ENCODE measurements at regions not wholly inside any gene's neighbourhood (a gene's known extent, or its start where the extent isn't known, plus 50 kb on each side); places are given as distances from the start of the nearest gene placed in this dataset.

DNA sequence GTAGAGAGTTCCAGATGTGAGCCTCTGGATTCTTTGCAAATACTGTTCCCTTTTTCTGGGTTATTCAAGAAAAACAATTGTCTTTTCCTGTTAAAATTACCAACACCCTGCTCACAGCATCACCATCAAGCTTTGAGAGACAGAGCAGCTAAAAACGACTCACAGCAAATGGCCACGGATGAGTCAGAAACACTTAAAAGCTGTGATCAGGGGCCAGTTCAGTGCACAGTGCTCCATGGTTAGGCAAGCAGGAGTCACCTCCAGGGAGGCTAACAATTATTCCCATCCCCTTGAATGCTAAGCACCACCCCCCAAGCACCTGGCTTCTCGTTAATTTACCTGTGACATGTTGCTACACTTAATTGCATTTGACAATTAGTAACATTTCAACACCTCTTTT is 128.4 kb upstream of the CAMK1G start:
- TF ChIP-seq, protein P1, sequence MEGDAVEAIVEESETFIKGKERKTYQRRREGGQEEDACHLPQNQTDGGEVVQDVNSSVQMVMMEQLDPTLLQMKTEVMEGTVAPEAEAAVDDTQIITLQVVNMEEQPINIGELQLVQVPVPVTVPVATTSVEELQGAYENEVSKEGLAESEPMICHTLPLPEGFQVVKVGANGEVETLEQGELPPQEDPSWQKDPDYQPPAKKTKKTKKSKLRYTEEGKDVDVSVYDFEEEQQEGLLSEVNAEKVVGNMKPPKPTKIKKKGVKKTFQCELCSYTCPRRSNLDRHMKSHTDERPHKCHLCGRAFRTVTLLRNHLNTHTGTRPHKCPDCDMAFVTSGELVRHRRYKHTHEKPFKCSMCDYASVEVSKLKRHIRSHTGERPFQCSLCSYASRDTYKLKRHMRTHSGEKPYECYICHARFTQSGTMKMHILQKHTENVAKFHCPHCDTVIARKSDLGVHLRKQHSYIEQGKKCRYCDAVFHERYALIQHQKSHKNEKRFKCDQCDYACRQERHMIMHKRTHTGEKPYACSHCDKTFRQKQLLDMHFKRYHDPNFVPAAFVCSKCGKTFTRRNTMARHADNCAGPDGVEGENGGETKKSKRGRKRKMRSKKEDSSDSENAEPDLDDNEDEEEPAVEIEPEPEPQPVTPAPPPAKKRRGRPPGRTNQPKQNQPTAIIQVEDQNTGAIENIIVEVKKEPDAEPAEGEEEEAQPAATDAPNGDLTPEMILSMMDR (conservative IDR thresholded peaks at IDR 0.05; ENCODE audit: low read length), result no peak
- TF ChIP-seq EZH2phosphoT487 (IDR thresholded peaks at IDR 0.05; ENCODE audit: borderline replicate concordance), result no peak

Data from Loucy (cell line).